GM19463 (cell line): ENCODE measurements at regions not wholly inside any gene's neighbourhood (a gene's known extent, or its start where the extent isn't known, plus 50 kb on each side); places are given as distances from the start of the nearest gene placed in this dataset.
A peak's percentile ranks its signal among the peaks of the same experiment; 100 is the strongest.

ENCODE experiments used
- ATAC-seq: cut with Tn5 transposase; IDR thresholded peaks from one replicate; pipeline ENCODE4 v1.9.1; 2021; ENCODE audit warnings: mild to moderate bottlenecking, moderate library complexity; ENCODE audit not compliant: unreplicated experiment

DNA sequence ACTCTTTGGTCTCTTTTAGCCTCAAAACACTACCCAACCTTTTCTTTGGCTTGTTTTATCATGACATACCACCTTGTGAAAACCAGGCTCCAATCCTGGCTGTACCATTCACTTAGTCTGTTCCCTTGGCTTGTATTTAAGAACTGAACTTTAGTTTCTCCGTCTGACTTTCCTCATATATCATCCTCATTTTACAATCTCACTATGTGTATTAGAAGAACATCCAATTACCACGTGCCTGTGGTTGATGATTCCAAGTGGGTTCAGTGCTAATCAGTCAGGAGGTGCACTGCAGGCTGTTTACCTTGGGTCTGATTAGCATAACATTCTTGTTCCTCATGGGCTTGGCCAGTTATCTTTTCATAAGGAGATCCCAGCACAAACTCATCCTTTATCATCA is 144.8 kb upstream of the KLF14 start:
- ATAC-seq = no peak

- ATAC-seq = no peak
Measured at GRCh38 chr7:130879191-130879590, 145.2 kb upstream of the KLF14 start.

- ATAC-seq = no peak
Measured at GRCh38 chr7:130880668-130881067, 146.7 kb upstream of the KLF14 start.

- no peak for ATAC-seq
Measured at GRCh38 chr7:130881091-130881798, 147.2 kb upstream of the KLF14 start.

GRCh38 chr7:130881799-130882141 is 147.8 kb upstream of the KLF14 start:
- ATAC-seq = no peak

DNA sequence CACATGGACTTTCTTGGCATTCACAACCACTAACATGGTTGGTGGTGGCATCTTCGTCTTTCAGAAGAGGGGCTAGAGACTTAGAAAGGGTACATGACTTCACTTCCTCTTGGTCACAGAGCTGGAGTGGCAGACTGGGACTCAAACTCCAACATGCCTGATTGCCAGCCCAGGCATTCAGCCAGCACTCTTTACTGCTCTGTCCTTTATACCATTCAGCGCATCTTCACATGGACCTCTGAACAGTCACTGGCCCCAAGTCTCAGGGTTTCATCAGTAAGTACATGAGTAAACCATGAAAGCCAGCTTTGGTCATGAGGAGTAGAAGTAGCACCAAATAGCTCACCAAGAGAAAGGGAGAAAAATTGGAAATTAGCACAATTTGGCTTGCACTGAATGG is 148.4 kb upstream of the KLF14 start:
- no peak for ATAC-seq

DNA sequence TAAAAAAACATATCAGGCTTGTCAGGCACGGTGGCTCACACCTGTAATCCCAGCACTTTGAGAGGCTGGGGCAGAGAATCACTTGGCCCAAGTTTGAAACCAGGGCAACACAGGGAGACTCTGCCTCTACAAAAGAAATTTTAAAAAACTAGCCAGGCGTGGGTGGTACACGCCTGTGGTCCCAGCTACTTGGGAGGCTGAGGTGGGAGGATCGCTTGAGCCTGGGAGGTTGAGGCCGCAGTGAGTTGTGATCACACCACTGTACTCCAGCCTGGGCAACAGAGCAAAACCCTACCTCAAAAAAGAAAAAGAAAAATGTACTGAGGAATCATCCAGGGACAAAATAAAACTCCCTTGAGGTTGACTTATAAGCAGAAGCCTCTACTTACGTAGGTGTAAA is 149.9 kb upstream of the KLF14 start:
- no peak for ATAC-seq

DNA sequence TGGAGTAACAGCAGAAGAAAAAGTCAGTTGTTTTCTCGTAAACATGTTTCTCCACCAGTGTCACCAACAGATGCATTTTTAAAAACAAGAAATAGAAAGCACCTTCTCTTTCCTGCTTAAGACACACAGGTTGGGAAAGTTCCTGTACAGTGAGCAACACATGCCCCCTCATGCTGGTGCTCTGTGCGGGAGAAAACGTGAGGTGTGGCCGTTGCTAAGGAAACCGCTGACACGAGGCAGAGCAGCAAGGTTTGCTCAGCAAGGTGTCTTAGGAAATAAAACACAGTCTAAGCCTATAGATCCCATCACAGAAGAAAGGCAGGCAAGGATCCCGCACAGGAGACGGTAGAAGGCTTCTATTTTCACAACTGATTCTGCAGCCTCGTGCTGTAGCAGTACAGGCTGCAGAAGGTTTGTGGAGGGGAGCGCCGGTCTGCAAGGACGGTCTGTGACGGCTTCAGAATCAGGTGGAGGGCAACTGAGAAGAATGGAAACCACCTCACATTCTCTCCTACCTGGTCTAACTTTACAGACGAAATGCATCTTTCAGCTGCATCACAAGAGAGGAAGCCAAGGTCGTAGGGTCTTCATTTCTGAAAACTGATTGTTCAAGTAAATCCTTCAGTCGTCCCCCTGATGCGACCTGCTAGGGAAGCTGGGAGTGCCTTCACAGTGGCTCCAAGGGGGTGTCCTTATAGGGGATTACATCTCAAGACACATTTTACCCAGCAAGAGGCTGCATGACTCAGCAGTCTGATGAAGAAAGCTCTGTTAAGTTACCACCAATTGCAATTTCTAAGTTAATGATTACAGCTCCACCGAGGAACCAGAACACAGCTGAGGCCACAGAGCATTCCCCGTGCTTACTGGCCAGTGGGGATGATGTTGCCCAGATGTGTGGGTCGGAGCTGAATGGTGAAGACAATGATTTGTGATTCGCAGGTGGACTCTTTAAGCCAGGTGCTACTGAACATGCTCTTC is 150.7 kb upstream of the KLF14 start:
- peak; percentile 56 for ATAC-seq

DNA sequence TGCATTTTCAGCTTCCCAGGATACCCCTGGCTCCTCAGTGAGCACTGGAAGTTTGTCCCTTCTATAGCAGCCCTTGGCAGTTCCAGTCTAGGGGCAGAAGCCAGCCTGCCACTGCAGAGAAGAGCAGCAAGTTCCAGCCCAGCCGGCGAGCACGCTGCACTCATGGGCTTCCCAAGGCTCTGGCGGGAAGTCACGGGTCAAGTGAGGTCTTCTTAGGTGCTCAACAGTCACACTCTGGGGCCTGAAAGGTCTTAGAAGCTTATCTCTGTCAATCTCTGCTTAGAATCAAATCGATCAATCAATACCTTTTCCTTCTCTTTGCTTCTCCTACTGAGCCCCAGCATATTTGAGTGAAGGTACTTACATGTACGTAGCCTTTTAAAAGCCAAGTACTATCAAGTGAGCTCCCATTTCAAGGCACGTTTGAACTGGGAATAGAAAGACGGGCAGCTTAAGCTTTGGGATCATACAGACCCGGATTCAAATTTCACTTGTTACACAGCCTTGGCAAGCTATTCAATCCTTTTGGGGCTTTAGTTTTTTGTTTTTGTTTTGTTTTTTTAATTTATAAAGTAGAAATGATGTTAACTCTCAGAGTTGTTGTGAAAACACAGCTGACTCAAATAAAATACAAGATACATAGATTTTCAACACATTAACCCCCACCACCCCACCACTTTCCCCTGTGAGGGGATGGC is 152.6 kb upstream of the KLF14 start:
- no peak for ATAC-seq

GRCh38 chr7:130887182-130887956 is 153.4 kb upstream of the KLF14 start:
- ATAC-seq = no peak

GRCh38 chr7:130887957-130888371 is 154.0 kb upstream of the KLF14 start:
- ATAC-seq = no peak

- ATAC-seq = no peak
Measured at GRCh38 chr7:130888468-130888867, 154.5 kb upstream of the KLF14 start.

DNA sequence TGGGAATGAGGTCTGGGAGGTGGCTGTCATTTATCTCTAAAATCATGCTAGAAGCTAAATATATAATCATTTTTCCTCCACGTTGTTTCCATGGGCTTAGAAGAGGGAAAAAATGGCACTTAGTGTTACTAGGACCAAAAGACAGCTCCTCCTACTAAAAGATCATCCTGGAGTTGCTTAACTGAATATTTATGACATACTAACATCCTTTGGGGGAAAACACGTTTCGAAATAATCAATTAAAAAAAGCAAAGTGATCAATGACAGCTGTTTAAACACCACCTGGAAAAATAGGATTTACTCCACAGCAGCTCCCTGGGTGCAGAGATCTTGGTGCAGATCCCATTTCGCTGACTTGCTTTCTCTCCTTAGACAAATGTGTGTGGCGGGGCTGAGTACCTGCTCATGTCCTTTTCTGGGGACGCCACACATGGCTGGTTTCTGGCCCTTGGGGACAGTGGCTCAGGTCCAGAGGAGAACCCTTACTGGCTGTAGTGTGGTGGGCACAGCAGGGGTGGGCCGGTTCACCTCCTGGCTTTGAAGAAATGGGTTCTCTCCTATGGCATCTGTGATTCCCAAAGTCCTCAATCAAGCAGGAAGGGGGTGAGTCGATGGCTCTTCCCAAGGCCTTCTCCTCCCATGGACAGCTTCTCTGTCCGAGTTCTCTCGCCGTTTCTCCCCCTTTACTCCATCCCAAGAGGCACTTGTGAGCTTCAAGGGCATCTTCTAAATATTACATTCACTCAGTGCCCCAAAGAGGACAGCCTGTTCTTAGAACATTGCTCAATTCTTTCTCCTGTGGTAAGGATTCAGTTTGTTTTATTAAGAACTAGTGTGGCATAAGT is 156.4 kb upstream of the KLF14 start:
- ATAC-seq = no peak

- ATAC-seq = no peak
Measured at GRCh38 chr7:130891254-130892094, 157.5 kb upstream of the KLF14 start.

GRCh38 chr7:130893441-130893894 is 159.5 kb upstream of the KLF14 start:
- ATAC-seq = no peak

- ATAC-seq = no peak
Measured at GRCh38 chr7:130894146-130894908, 160.3 kb upstream of the KLF14 start.

DNA sequence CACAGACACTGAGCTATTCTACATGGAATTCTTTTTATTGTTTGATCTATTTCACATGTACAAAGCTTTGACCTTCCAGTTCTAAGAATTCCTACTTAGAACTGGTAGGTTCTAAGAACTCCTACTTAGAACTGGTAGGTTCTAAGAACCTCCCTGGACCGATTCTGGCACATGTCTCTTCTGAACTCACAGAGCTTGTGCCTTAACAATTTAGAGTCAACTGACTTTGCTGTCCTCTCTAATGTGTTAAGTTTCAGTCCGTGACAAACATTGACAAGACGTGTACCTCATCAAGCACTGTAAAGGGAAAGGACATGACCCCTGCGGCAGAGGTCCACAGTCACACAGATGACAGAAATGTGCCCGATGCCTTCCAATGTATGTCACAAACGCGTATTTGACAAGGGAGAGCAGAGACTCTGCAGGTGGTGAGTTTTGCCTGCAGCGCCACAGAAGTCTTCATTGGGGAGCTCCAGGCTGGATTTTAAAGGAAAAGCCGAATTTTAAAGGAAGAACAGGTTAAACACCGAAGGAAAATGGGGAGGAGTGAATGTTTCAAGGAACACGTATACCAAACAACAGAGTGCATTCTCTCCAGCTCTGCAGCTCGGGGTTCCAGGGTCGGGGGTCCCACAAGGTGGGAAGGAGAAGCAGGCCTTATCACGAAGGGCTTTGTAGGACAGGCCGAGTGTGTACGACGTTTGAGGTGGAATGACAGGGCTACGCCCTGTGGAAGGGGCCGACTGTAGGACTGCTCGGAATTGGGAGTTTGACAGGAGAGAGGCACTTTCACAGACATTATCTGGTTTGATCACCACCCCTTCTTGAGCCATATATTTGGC is 161.1 kb upstream of the KLF14 start:
- ATAC-seq = no peak
